Testis (tissue), 2 donors: ENCODE measurements at regions not wholly inside any gene's neighbourhood (a gene's known extent, or its start where the extent isn't known, plus 50 kb on each side); places are given as distances from the start of the nearest gene placed in this dataset.

ENCODE experiments used
- POLR2A ChIP-seq: fragments of 450-650 bp; IDR thresholded peaks from one replicate; pipeline ENCODE4 v1.6.1; 2017; ENCODE audit warnings: antibody characterized with exemption, mild to moderate bottlenecking, moderate library complexity
- TF ChIP-seq, protein P1 (sequence below), 3 experiments: fragments of 450-650 bp in 2 of 3; fragments of 200-600 bp in 1 of 3; sonication (generic) in 1 of 3; IDR thresholded peaks; one replicate each; pipeline ENCODE4 v1.5.1; 2016 to 2019; ENCODE audit warnings: antibody characterized with exemption in 3 of 3, mild to moderate bottlenecking in 2 of 3, moderate library complexity in 1 of 3

- TF ChIP-seq, protein P1, sequence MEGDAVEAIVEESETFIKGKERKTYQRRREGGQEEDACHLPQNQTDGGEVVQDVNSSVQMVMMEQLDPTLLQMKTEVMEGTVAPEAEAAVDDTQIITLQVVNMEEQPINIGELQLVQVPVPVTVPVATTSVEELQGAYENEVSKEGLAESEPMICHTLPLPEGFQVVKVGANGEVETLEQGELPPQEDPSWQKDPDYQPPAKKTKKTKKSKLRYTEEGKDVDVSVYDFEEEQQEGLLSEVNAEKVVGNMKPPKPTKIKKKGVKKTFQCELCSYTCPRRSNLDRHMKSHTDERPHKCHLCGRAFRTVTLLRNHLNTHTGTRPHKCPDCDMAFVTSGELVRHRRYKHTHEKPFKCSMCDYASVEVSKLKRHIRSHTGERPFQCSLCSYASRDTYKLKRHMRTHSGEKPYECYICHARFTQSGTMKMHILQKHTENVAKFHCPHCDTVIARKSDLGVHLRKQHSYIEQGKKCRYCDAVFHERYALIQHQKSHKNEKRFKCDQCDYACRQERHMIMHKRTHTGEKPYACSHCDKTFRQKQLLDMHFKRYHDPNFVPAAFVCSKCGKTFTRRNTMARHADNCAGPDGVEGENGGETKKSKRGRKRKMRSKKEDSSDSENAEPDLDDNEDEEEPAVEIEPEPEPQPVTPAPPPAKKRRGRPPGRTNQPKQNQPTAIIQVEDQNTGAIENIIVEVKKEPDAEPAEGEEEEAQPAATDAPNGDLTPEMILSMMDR (IDR thresholded peaks at IDR 0.05) = no peak
- no peak for TF ChIP-seq POLR2A
Measured at GRCh38 chr7:45451342-45452035, 122.7 kb upstream of the ADCY1 start.
